Brain microvascular endothelial cell (primary cell): ENCODE measurements at regions not wholly inside any gene's neighbourhood (a gene's known extent, or its start where the extent isn't known, plus 50 kb on each side); places are given as distances from the start of the nearest gene placed in this dataset.

Experiments used
- DNase-seq: peaks from one replicate; pipeline ENCODE4 v3.0.0-alpha.2; 2020
- H3K27ac ChIP-seq: fragments of 250-450 bp; sonication (Bioruptor Pico); 2 replicates; pipeline ENCODE4 v1.5.1; 2020; ENCODE audit warnings: mild to moderate bottlenecking, moderate library complexity
- H3K27me3 ChIP-seq: fragments of 250-450 bp; sonication (Bioruptor Pico); replicated peaks from 2 replicates; pipeline ENCODE4 v1.5.1; 2020; ENCODE audit warnings: mild to moderate bottlenecking
- H3K36me3 ChIP-seq: fragments of 250-450 bp; sonication (Bioruptor Pico); replicated peaks from 2 replicates; pipeline ENCODE4 v1.5.1; 2020; ENCODE audit warnings: mild to moderate bottlenecking
- H3K4me3 ChIP-seq: 2 replicates; pipeline ENCODE4 v1.5.1; 2011; ENCODE audit warnings: low read depth, mild to moderate bottlenecking, control low read depth, low read length, moderate library complexity
- CTCF ChIP-seq: IDR thresholded peaks from 2 replicates; pipeline ENCODE4 v1.5.1; 2011; ENCODE audit warnings: low read depth, mild to moderate bottlenecking, moderate library complexity, low read length, control low read depth, inconsistent platforms; ENCODE audit errors: missing control alignments
- in situ Hi-C: cut with HindIII; loops from 2 replicates; pipeline ENCODE4 v1.10.0; 2017; ENCODE audit warnings: low sequenced_read_pairs, low pct_ligation_motif_present

GRCh38 chr16:64174327-64174726, 947.5 kb downstream of the CDH11 start:
- Histone ChIP-seq H3K4me3 (no peak overlapping the region), H3K36me3 (no peaks in the 10 kb centered on the region), H3K27me3 (no peaks in the 10 kb centered on the region), H3K27ac (no peak overlapping the region)
- in situ Hi-C loops: no loop called here
- no peak for DNase-seq
- no peak for TF ChIP-seq CTCF

- DNase-seq: no peak
- Histone ChIP-seq H3K36me3 (no peaks in the 10 kb centered on the region), H3K27me3 (no peaks in the 10 kb centered on the region), H3K27ac (no peak overlapping the region), H3K4me3 (no peak overlapping the region)
- TF ChIP-seq CTCF: no peak
- in situ Hi-C loops: no loop called here
Measured at GRCh38 chr16:64172652-64173051, 949.2 kb downstream of the CDH11 start.

GRCh38 chr16:64172226-64172625, 949.6 kb downstream of the CDH11 start:
- Histone ChIP-seq H3K4me3 (no peak overlapping the region), H3K27me3 (no peaks in the 10 kb centered on the region), H3K36me3 (no peaks in the 10 kb centered on the region), H3K27ac (no peak overlapping the region)
- DNase-seq: no peak
- in situ Hi-C loops: no loop called here
- no peak for TF ChIP-seq CTCF

GRCh38 chr16:64171632-64172031, 950.2 kb downstream of the CDH11 start:
- TF ChIP-seq CTCF: no peak
- Histone ChIP-seq H3K36me3 (no peaks in the 10 kb centered on the region), H3K27ac (no peak overlapping the region), H3K27me3 (no peaks in the 10 kb centered on the region), H3K4me3 (no peak overlapping the region)
- in situ Hi-C loops: no loop called here
- no peak for DNase-seq

- DNase-seq: no peak
- TF ChIP-seq CTCF: no peak
- no peak overlapping the region for H3K27ac ChIP-seq
- H3K36me3 ChIP-seq: no peaks in the 10 kb centered on the region
- no peaks in the 10 kb centered on the region for H3K27me3 ChIP-seq
- H3K4me3 ChIP-seq: no peak overlapping the region
- in situ Hi-C loops: no loop called here
Measured at GRCh38 chr16:64168371-64168770, 953.5 kb downstream of the CDH11 start.

- Histone ChIP-seq H3K36me3 (no peaks in the 10 kb centered on the region), H3K4me3 (no peak overlapping the region), H3K27me3 (no peaks in the 10 kb centered on the region), H3K27ac (no peak overlapping the region)
- DNase-seq: no peak
- in situ Hi-C loops: no loop called here
- TF ChIP-seq CTCF: no peak
Measured at GRCh38 chr16:64167936-64168335, 953.9 kb downstream of the CDH11 start.
